H1 (cell line): ENCODE measurements at regions not wholly inside any gene's neighbourhood (a gene's known extent, or its start where the extent isn't known, plus 50 kb on each side); places are given as distances from the start of the nearest gene placed in this dataset.

Experiments
- CTCF ChIA-PET: fragments of 300-600 bp; sonication (Branson Sonifier 250); formaldehyde crosslinking; loops from one replicate; lab custom pipeline; 2021; ENCODE audit not compliant: partially characterized antibody; lab: Charles Lee
- POLR2A ChIA-PET: fragments of 300-600 bp; sonication (Branson Sonifier 250); formaldehyde crosslinking; loops from one replicate; lab custom pipeline; 2021; ENCODE audit warnings: inconsistent platforms; ENCODE audit not compliant: partially characterized antibody; lab: Charles Lee
- DNase-seq, 2 experiments: peaks; one replicate each; pipeline versions ENCODE4 v3.0.0 to v3.0.0-alpha.2; 2010 to 2022; ENCODE audit warnings: low spot score in 2 of 2, low read depth in 1 of 2, mixed read lengths in 1 of 2
- FAIRE-seq: peaks from 2 replicates; lab custom pipeline; 2011; peaks lifted over from hg19 to GRCh38; lab: Jason Lieb, UNC
- H2AFZ ChIP-seq: 2 replicates; pipeline ENCODE4 v1.8.1; 2012; ENCODE audit warnings: low read length, inconsistent platforms
- H2AK5ac ChIP-seq: 2 replicates; pipeline ENCODE4 v1.6.1; 2013; ENCODE audit warnings: low read depth, low read length
- H2BK120ac ChIP-seq: replicated peaks from 2 replicates; pipeline ENCODE3; 2013; ENCODE audit warnings: low read depth, low read length, inconsistent platforms
- H2BK12ac ChIP-seq: 2 replicates; pipeline ENCODE4 v1.6.1; 2013; ENCODE audit warnings: low read depth, low read length
- H2BK15ac ChIP-seq: 2 replicates; pipeline ENCODE4 v1.6.1; 2013; ENCODE audit warnings: low read length
- H2BK20ac ChIP-seq: 2 replicates; pipeline ENCODE4 v1.6.1; 2013; ENCODE audit warnings: low read length
- H2BK5ac ChIP-seq: 2 replicates; pipeline ENCODE4 v1.6.1; 2013; ENCODE audit warnings: low read depth, low read length
- H3K14ac ChIP-seq: 2 replicates; pipeline ENCODE4 v1.6.1; 2013; ENCODE audit warnings: inconsistent platforms; ENCODE audit not compliant: insufficient read length
- H3K18ac ChIP-seq: 2 replicates; pipeline ENCODE4 v1.6.1; 2013; ENCODE audit warnings: low read length; ENCODE audit errors: extremely low read depth
- H3K23ac ChIP-seq: 2 replicates; pipeline ENCODE4 v1.6.1; 2013; ENCODE audit warnings: inconsistent platforms; ENCODE audit not compliant: insufficient read length
- H3K23me2 ChIP-seq: 2 replicates; pipeline ENCODE4 v1.6.1; 2013; ENCODE audit warnings: low read depth, low read length
- H3K27ac ChIP-seq: 2 replicates; pipeline ENCODE4 v1.6.1; 2011; ENCODE audit warnings: low read depth, low read length, inconsistent platforms
- H3K27me3 ChIP-seq, 4 experiments: replicated peaks in 1 of 4; 1 replicate in 1 of 4; 2 replicates in 3 of 4; pipeline versions ENCODE4 v1.6.1 to v1.8.1; 2011 to 2013; ENCODE audit warnings: low read length in 3 of 4, mild to moderate bottlenecking in 3 of 4, inconsistent platforms in 2 of 4, mixed read lengths in 2 of 4, moderate library complexity in 1 of 4; ENCODE audit not compliant: control insufficient read depth in 3 of 4, insufficient read depth in 3 of 4; ENCODE audit errors: extremely low read depth in 1 of 4
- H3K36me3 ChIP-seq, 4 experiments: 2 replicates each; pipeline versions ENCODE4 v1.6.1 to v1.8.1; 2011 to 2013; ENCODE audit warnings: mild to moderate bottlenecking in 4 of 4, low read length in 3 of 4, moderate library complexity in 2 of 4, control low read depth in 1 of 4, inconsistent platforms in 1 of 4; ENCODE audit not compliant: insufficient read depth in 4 of 4, control insufficient read depth in 2 of 4
- H3K4ac ChIP-seq: replicated peaks from 2 replicates; pipeline ENCODE3; 2013; ENCODE audit warnings: low read length, low read depth, mixed read lengths, inconsistent platforms; ENCODE audit not compliant: insufficient read length
- H3K4me1 ChIP-seq, 4 experiments: replicated peaks in 1 of 4; 1 replicate in 1 of 4; 2 replicates in 3 of 4; pipeline versions ENCODE4 v1.6.1 to v1.8.1; 2011 to 2013; ENCODE audit warnings: low read length in 3 of 4, inconsistent platforms in 2 of 4, mixed read lengths in 1 of 4; ENCODE audit not compliant: insufficient read depth in 4 of 4, control insufficient read depth in 3 of 4
- H3K4me2 ChIP-seq, 2 experiments: 2 replicates each; pipeline versions ENCODE4 v1.6.1 to v1.8.1; 2011 to 2013; ENCODE audit warnings: low read depth in 2 of 2, low read length in 2 of 2, control low read depth in 1 of 2, inconsistent platforms in 1 of 2, mild to moderate bottlenecking in 1 of 2; ENCODE audit not compliant: insufficient read depth in 1 of 2
- H3K4me3 ChIP-seq, 4 experiments: fragments of 200-600, 300-600 bp in 1 of 4; sonication (generic), shearing (Covaris generic), sonication (Bioruptor Twin) in 1 of 4; 2 replicates each; pipeline versions ENCODE4 v1.5.1 to v1.8.1; 2011 to 2016; ENCODE audit warnings: low read length in 4 of 4, low read depth in 3 of 4, control low read depth in 2 of 4, inconsistent platforms in 2 of 4, mild to moderate bottlenecking in 2 of 4, mixed read lengths in 1 of 4, moderate library complexity in 1 of 4; ENCODE audit not compliant: insufficient read depth in 2 of 4; ENCODE audit errors: extremely low read depth in 1 of 4
- H3K56ac ChIP-seq: replicated peaks from 2 replicates; pipeline ENCODE3; 2013; ENCODE audit warnings: low read depth, mild to moderate bottlenecking, mixed read lengths, low read length, inconsistent platforms; ENCODE audit not compliant: insufficient read length
- H3K79me1 ChIP-seq: 2 replicates; pipeline ENCODE4 v1.6.1; 2013; ENCODE audit warnings: low read depth, low read length, control low read depth
- H3K79me2 ChIP-seq, 2 experiments: 2 replicates each; pipeline versions ENCODE4 v1.6.1 to v1.8.1; 2012 to 2013; ENCODE audit warnings: low read length in 2 of 2, mild to moderate bottlenecking in 2 of 2, inconsistent platforms in 1 of 2; ENCODE audit not compliant: insufficient read depth in 2 of 2, control insufficient read depth in 1 of 2
- H3K9ac ChIP-seq, 4 experiments: replicated peaks in 1 of 4; 1 replicate in 1 of 4; 2 replicates in 3 of 4; pipeline versions ENCODE4 v1.6.1 to v1.8.1; 2011 to 2013; ENCODE audit warnings: low read depth in 3 of 4, low read length in 3 of 4, control low read depth in 2 of 4, mild to moderate bottlenecking in 2 of 4, moderate library complexity in 2 of 4, inconsistent platforms in 1 of 4; ENCODE audit errors: extremely low read depth in 1 of 4
- H3K9me3 ChIP-seq, 2 experiments: 2 replicates each; pipeline versions ENCODE4 v1.6.1 to v1.8.1; 2012 to 2013; ENCODE audit warnings: mild to moderate bottlenecking in 2 of 2, moderate library complexity in 2 of 2, control low read depth in 1 of 2, inconsistent platforms in 1 of 2, low read depth in 1 of 2, low read length in 1 of 2, mixed read lengths in 1 of 2; ENCODE audit not compliant: insufficient read depth in 2 of 2
- H4K20me1 ChIP-seq, 2 experiments: replicated peaks in 1 of 2; 2 replicates each; pipeline versions ENCODE3 to v1.8.1; 2011 to 2013; ENCODE audit warnings: inconsistent platforms in 2 of 2, low read length in 2 of 2, mild to moderate bottlenecking in 1 of 2; ENCODE audit not compliant: insufficient read depth in 2 of 2, control insufficient read depth in 1 of 2
- H4K5ac ChIP-seq: 2 replicates; pipeline ENCODE4 v1.6.1; 2013; ENCODE audit warnings: low read length, low read depth, mixed read lengths, inconsistent platforms; ENCODE audit not compliant: insufficient read length
- H4K8ac ChIP-seq: 2 replicates; pipeline ENCODE4 v1.8.0; 2013; ENCODE audit warnings: mild to moderate bottlenecking, moderate library complexity, low read length, inconsistent platforms; ENCODE audit not compliant: insufficient read depth; ENCODE audit errors: extremely low read depth
- H4K91ac ChIP-seq: replicated peaks from 2 replicates; pipeline ENCODE3; 2013; ENCODE audit warnings: low read length, mixed read lengths, inconsistent platforms; ENCODE audit not compliant: insufficient read length
- BRCA1 ChIP-seq: IDR thresholded peaks from 2 replicates; pipeline ENCODE4 v1.6.1; 2012; ENCODE audit warnings: low read depth, low read length, improper control_type of control experiment
- CBX8 ChIP-seq: fragments of 300-800, 300-1000 bp; sonication (generic); IDR thresholded peaks from 2 replicates; pipeline ENCODE4 v1.7.1; 2016; ENCODE audit warnings: low read depth, low read length, borderline replicate concordance
- JUN ChIP-seq: IDR thresholded peaks from 2 replicates; pipeline ENCODE4 v1.6.1; 2011; ENCODE audit warnings: low read depth, mild to moderate bottlenecking, improper control_type of control experiment, low read length
- KDM4A ChIP-seq: IDR thresholded peaks from one replicate; pipeline ENCODE4 v1.7.1; 2012; ENCODE audit warnings: low read depth, mild to moderate bottlenecking, moderate library complexity, low read length, inconsistent platforms; ENCODE audit not compliant: severe bottlenecking
- MAFK ChIP-seq: IDR thresholded peaks from 2 replicates; pipeline ENCODE4 v1.6.1; 2012; ENCODE audit warnings: low read depth, mild to moderate bottlenecking, improper control_type of control experiment, low read length
- POLR2AphosphoS5 ChIP-seq: IDR thresholded peaks from 2 replicates; pipeline ENCODE4 v1.6.1; 2011; ENCODE audit warnings: low read depth, low read length
- SIN3A ChIP-seq, 2 experiments: IDR thresholded peaks in 1 of 2; conservative IDR thresholded peaks in 1 of 2; 2 replicates each; pipeline ENCODE4 v1.6.1; 2011 to 2012; ENCODE audit warnings: low read length in 2 of 2, improper control_type of control experiment in 1 of 2, low read depth in 1 of 2, mild to moderate bottlenecking in 1 of 2
- SIRT6 ChIP-seq: IDR thresholded peaks from one replicate; pipeline ENCODE4 v1.7.1; 2012; ENCODE audit warnings: low read length, inconsistent platforms
- SP1 ChIP-seq: IDR thresholded peaks from 2 replicates; pipeline ENCODE4 v1.6.1; 2011; ENCODE audit warnings: low read depth, low read length
- SUZ12 ChIP-seq: fragments of 200-600 bp; sonication (generic); IDR thresholded peaks from 2 replicates; pipeline ENCODE4 v1.6.1; 2012; ENCODE audit warnings: mild to moderate bottlenecking, inconsistent platforms, low read length, moderate library complexity, mixed read lengths
- YY1 ChIP-seq: IDR thresholded peaks from 2 replicates; pipeline ENCODE4 v1.6.1; 2011; ENCODE audit warnings: low read depth, mild to moderate bottlenecking, low read length
- TF ChIP-seq, protein P1 (sequence below), 3 experiments: IDR thresholded peaks; 1 replicate in 2 of 3; 2 replicates in 1 of 3; pipeline versions ENCODE4 v1.5.1 to v1.6.1; 2011; ENCODE audit warnings: low read length in 3 of 3, mild to moderate bottlenecking in 3 of 3, inconsistent platforms in 2 of 3, low read depth in 1 of 3, moderate library complexity in 1 of 3; ENCODE audit not compliant: insufficient read depth in 1 of 3; ENCODE audit errors: control extremely low read depth in 1 of 3
- TF ChIP-seq, protein P2 (sequence below): IDR thresholded peaks from 2 replicates; pipeline ENCODE4 v1.6.1; 2012; ENCODE audit warnings: inconsistent platforms

DNA sequence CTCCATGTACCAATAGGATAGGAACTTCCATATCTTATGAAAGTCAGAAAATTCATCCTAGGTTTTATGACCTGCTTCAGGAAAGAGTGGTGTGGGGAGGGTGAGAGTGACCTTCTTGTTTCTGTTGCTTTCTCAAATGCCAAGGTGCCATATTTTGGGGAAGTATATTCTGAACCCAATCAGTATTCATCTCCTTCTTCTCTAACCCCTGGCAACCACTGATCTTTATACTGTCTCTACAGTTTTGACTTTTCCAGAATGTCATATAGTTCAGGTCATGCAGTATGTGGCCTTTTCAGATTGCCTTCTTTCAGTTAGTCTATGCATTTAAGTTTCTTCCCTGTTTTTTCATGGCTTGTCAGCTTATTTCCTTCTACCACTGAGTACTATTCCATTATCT is 321.4 kb upstream of the SEMA6A start:
- H4K20me1 ChIP-seq = no peaks in the 10 kb centered on the region
- H3K9ac ChIP-seq = no peak overlapping the region
- H3K27me3 ChIP-seq = no peaks in the 10 kb centered on the region
- no peak overlapping the region for H4K5ac ChIP-seq
- no peak overlapping the region for H3K4me2 ChIP-seq
- H3K27ac ChIP-seq = no peak overlapping the region
- FAIRE-seq (no peak), DNase-seq (no peak)
- no peaks in the 10 kb centered on the region for H3K79me2 ChIP-seq
- no peak overlapping the region for H2BK5ac ChIP-seq
- H2BK12ac ChIP-seq = no peak overlapping the region
- H2BK120ac ChIP-seq = no peak overlapping the region
- H4K91ac ChIP-seq = no peak overlapping the region
- H3K36me3 ChIP-seq = no peaks in the 10 kb centered on the region
- no peak overlapping the region for H3K4me3 ChIP-seq
- no peak overlapping the region for H2AFZ ChIP-seq
- H3K23ac ChIP-seq = no peak overlapping the region
- no peak overlapping the region for H3K56ac ChIP-seq
- H2BK15ac ChIP-seq = no peak overlapping the region
- H2AK5ac ChIP-seq = no peak overlapping the region
- H3K23me2 ChIP-seq = no peaks in the 10 kb centered on the region
- H2BK20ac ChIP-seq = no peak overlapping the region
- ChIA-PET CTCF (interaction anchor here (1.2 kb wide), 1 partner anchor 10 kb away, joined by 3 read pairs; no protein-coding TSS in a partner anchor), POLR2A (no interaction called here)
- H3K14ac ChIP-seq = no peak overlapping the region
- H3K4me1 ChIP-seq = no peaks in the 10 kb centered on the region
- no peak overlapping the region for H3K4ac ChIP-seq
- H3K9me3 ChIP-seq = no peaks in the 10 kb centered on the region
- no peaks in the 10 kb centered on the region for H3K79me1 ChIP-seq
- H4K8ac ChIP-seq = no peak overlapping the region
- no peak overlapping the region for H3K18ac ChIP-seq
- no peak for TF ChIP-seq KDM4A
- TF ChIP-seq SIN3A (conservative IDR thresholded peaks at IDR 0.05 in 1 of 2, IDR thresholded peaks at IDR 0.05 in 1 of 2; ENCODE audit: low read depth in 1 of 2, low read length in 2 of 2) = no peak
- no peak for TF ChIP-seq BRCA1
- no peak for TF ChIP-seq SUZ12
- TF ChIP-seq, protein P1, sequence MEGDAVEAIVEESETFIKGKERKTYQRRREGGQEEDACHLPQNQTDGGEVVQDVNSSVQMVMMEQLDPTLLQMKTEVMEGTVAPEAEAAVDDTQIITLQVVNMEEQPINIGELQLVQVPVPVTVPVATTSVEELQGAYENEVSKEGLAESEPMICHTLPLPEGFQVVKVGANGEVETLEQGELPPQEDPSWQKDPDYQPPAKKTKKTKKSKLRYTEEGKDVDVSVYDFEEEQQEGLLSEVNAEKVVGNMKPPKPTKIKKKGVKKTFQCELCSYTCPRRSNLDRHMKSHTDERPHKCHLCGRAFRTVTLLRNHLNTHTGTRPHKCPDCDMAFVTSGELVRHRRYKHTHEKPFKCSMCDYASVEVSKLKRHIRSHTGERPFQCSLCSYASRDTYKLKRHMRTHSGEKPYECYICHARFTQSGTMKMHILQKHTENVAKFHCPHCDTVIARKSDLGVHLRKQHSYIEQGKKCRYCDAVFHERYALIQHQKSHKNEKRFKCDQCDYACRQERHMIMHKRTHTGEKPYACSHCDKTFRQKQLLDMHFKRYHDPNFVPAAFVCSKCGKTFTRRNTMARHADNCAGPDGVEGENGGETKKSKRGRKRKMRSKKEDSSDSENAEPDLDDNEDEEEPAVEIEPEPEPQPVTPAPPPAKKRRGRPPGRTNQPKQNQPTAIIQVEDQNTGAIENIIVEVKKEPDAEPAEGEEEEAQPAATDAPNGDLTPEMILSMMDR (IDR thresholded peaks at IDR 0.05; ENCODE audit: control extremely low read depth in 1 of 3, insufficient read depth in 1 of 3, low read depth in 1 of 3, low read length in 3 of 3) = no peak
- TF ChIP-seq MAFK = no peak
- TF ChIP-seq, protein P2, sequence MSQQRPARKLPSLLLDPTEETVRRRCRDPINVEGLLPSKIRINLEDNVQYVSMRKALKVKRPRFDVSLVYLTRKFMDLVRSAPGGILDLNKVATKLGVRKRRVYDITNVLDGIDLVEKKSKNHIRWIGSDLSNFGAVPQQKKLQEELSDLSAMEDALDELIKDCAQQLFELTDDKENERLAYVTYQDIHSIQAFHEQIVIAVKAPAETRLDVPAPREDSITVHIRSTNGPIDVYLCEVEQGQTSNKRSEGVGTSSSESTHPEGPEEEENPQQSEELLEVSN = no peak
- TF ChIP-seq JUN = no peak
- no peak for TF ChIP-seq POLR2AphosphoS5
- no peak for TF ChIP-seq CBX8
- TF ChIP-seq YY1 = no peak
- TF ChIP-seq SIRT6 = no peak
- no peak for TF ChIP-seq SP1
